ENCODE measurements at regions not wholly inside any gene's neighbourhood (a gene's known extent, or its start where the extent isn't known, plus 50 kb on each side); places are given as distances from the start of the nearest gene placed in this dataset.
A peak's percentile ranks its signal among the peaks of the same experiment; 100 is the strongest.

DNA sequence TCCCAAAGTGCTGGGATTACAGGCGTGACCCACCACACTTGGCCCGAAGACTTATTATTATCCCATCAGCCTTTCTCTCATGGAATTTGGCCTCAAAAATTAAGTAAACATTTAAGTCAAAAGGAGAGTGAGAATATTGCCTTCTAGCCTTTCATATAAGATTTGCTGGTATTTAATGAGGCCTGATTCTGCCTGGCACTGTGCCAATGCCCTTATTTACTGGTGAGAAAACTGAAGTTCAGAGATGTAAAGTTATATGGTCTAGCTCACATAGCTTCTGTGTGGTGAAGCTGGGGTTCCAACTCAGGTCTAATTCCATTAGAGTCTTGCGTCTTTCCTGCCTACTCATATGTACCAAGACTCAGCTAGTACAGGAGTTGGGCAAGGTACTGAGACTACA lies 260.2 kb downstream of the SDHAF3 start:
- Histone ChIP-seq H3K36me3 (ENCODE audit: low read depth) (no peaks in the 10 kb centered on the region), H3K4me3 (no peak overlapping the region), H3K9me3 (no peaks in the 10 kb centered on the region), H3K4me1 (ENCODE audit: low read depth) (no peaks in the 10 kb centered on the region)
- DNase-seq (peak in 1 of 3 donors; percentile 5), ATAC-seq (no peak)
- intact Hi-C loops (cut with DNase I, micrococcal nuclease), result no loop called here
- no peak for TF ChIP-seq CTCF (IDR thresholded peaks at IDR 0.05)

GRCh38 chr7:97381815-97382554 lies 264.5 kb downstream of the SDHAF3 start:
- Histone ChIP-seq H3K4me3 (no peak overlapping the region), H3K36me3 (ENCODE audit: low read depth) (no peaks in the 10 kb centered on the region), H3K9me3 (no peaks in the 10 kb centered on the region), H3K4me1 (ENCODE audit: low read depth) (no peaks in the 10 kb centered on the region)
- no peak for ATAC-seq
- intact Hi-C loops (cut with DNase I, micrococcal nuclease), result no loop called here
- DNase-seq, result no peak
- TF ChIP-seq CTCF (IDR thresholded peaks at IDR 0.05), result no peak

DNA sequence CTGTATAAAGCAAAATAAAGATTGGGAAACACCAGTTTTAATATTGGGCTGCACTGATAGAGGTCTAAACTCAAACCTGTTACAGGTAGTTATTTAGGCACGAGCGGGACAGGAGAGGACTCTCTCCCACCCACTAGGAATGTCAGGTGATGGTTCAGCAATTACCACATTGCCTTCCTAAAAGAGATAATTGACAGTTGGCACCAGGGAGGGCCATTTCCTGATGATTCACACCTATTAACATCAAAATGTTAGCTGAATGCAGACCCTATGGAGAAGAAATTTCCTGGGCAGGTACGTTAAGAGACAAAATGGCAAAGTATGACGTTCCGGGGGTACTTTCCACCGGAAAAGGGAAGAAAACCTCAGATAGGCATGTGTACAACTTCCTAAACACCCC lies 272.6 kb downstream of the SDHAF3 start:
- intact Hi-C loops (cut with DNase I, micrococcal nuclease), result no loop called here
- no peak for TF ChIP-seq CTCF (IDR thresholded peaks at IDR 0.05)
- Histone ChIP-seq H3K4me1 (ENCODE audit: low read depth) (no peaks in the 10 kb centered on the region), H3K4me3 (no peak overlapping the region), H3K36me3 (ENCODE audit: low read depth) (no peaks in the 10 kb centered on the region), H3K9me3 (no peaks in the 10 kb centered on the region)
- DNase-seq (no peak), ATAC-seq (no peak)

DNA sequence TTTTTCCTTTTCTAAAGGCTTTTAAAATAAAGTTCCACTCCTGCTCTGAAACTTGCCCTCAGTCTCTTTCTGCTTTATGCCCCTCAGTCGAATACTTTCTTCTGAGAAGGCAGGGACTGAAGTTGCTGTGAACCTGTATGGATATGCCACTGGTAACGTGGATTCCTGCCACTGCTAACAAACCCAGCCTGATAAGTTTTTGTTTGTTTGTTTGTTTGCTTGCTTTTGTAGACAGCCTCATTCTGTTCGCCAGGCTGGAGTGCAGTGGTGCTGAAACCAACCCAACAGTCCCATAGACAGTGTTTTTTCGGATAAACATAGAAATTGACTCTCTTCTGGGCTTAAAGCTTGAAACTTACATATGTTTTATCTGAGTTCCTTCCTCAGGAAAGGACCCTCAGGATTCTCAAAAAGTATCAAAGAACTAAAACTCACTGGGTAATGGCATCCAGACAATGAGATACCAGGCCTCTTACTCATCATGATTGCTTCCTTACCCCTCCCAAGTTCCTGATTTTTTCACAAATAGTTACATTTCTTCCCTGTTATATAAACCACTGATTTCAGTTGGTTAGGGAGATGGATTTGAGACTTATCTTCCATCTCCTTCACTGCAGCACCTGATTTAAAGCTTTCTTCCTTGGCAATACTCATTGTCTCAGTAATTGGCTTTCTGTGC lies 273.6 kb downstream of the SDHAF3 start:
- H3K36me3 ChIP-seq (ENCODE audit: low read depth), result no peaks in the 10 kb centered on the region
- no peaks in the 10 kb centered on the region for H3K9me3 ChIP-seq
- ATAC-seq, result no peak
- intact Hi-C loops (cut with DNase I, micrococcal nuclease), result no loop called here
- no peak for DNase-seq
- no peak for TF ChIP-seq CTCF (IDR thresholded peaks at IDR 0.05)
- H3K4me3 ChIP-seq, result no peak overlapping the region
- no peaks in the 10 kb centered on the region for H3K4me1 ChIP-seq (ENCODE audit: low read depth)

GRCh38 chr7:97401398-97401797 lies 283.9 kb downstream of the SDHAF3 start:
- intact Hi-C loops (cut with DNase I, micrococcal nuclease), result no loop called here
- ATAC-seq (no peak), DNase-seq (no peak)
- Histone ChIP-seq H3K4me3 (no peak overlapping the region), H3K4me1 (ENCODE audit: low read depth) (no peaks in the 10 kb centered on the region), H3K36me3 (ENCODE audit: low read depth) (no peaks in the 10 kb centered on the region), H3K9me3 (no peaks in the 10 kb centered on the region)
- TF ChIP-seq CTCF (IDR thresholded peaks at IDR 0.05), result no peak

Measured in mucosa of descending colon (tissue), 3 donors.